BJ (cell line): ENCODE measurements at regions not wholly inside any gene's neighbourhood (a gene's known extent, or its start where the extent isn't known, plus 50 kb on each side); places are given as distances from the start of the nearest gene placed in this dataset.

Source experiments
- CTCF ChIA-PET: fragments of 350-600 bp; formaldehyde crosslinking; extraction: SDS; loops from one replicate; lab custom pipeline; 2021; ENCODE audit warnings: antibody characterized with exemption, inconsistent platforms; lab: Yijun Ruan, JAX
- POLR2A ChIA-PET: fragments of 300-600 bp; sonication (Branson Sonifier 250); formaldehyde crosslinking; extraction: SDS; loops from one replicate; lab custom pipeline; 2021; ENCODE audit warnings: antibody characterized with exemption; lab: Charles Lee
- DNase-seq: peaks from one replicate; pipeline ENCODE4 v3.0.0-alpha.2; 2011; ENCODE audit warnings: low read depth
- H3K27me3 ChIP-seq: 2 replicates; pipeline ENCODE4 v1.6.0; 2011; ENCODE audit warnings: low read length; ENCODE audit not compliant: control insufficient read depth, insufficient read depth
- H3K36me3 ChIP-seq: 2 replicates; pipeline ENCODE4 v1.5.1; 2011; ENCODE audit warnings: low read length; ENCODE audit not compliant: control insufficient read depth, insufficient read depth
- H3K4me3 ChIP-seq: 2 replicates; pipeline ENCODE4 v1.5.1; 2011; ENCODE audit warnings: low read depth, mild to moderate bottlenecking, control low read depth, low read length
- TF ChIP-seq, protein P1 (sequence below): IDR thresholded peaks from 2 replicates; pipeline ENCODE4 v1.5.1; 2011; ENCODE audit warnings: low read depth, mild to moderate bottlenecking, control low read depth, inconsistent platforms, low read length, moderate library complexity; ENCODE audit not compliant: insufficient read depth

DNA sequence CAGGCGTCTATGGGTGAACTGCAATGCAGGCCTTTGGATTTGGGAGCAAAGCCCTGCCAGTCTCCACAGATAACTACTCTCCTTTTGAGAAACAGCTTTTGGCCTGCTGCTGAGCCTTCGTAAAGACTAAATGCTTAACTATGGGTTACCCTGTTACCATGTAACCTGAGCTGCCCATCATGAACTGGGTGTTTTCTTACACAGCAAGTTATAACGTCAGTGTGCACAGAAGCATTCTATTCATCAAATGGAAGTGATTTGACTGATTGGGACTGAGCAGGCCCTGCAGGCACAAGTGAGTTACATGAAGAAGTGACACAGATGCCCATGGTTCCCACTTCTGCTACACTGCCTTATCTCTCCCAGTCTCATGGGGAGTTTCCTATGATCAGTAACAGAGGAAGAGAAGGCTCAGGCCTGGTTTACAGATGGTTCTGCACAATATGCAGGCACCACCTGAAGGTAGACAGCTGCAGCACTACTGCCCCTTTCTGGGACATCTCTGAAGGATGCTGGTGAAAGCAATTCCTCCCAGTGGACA is 319.1 kb downstream of the CD83 start:
- DNase-seq = no peak
- CTCF ChIA-PET = no interaction called here
- Histone ChIP-seq H3K27me3 (no peaks in the 10 kb centered on the region), H3K4me3 (no peak overlapping the region), H3K36me3 (no peaks in the 10 kb centered on the region)
- POLR2A ChIA-PET = no interaction called here
- TF ChIP-seq, protein P1, sequence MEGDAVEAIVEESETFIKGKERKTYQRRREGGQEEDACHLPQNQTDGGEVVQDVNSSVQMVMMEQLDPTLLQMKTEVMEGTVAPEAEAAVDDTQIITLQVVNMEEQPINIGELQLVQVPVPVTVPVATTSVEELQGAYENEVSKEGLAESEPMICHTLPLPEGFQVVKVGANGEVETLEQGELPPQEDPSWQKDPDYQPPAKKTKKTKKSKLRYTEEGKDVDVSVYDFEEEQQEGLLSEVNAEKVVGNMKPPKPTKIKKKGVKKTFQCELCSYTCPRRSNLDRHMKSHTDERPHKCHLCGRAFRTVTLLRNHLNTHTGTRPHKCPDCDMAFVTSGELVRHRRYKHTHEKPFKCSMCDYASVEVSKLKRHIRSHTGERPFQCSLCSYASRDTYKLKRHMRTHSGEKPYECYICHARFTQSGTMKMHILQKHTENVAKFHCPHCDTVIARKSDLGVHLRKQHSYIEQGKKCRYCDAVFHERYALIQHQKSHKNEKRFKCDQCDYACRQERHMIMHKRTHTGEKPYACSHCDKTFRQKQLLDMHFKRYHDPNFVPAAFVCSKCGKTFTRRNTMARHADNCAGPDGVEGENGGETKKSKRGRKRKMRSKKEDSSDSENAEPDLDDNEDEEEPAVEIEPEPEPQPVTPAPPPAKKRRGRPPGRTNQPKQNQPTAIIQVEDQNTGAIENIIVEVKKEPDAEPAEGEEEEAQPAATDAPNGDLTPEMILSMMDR = no peak

DNA sequence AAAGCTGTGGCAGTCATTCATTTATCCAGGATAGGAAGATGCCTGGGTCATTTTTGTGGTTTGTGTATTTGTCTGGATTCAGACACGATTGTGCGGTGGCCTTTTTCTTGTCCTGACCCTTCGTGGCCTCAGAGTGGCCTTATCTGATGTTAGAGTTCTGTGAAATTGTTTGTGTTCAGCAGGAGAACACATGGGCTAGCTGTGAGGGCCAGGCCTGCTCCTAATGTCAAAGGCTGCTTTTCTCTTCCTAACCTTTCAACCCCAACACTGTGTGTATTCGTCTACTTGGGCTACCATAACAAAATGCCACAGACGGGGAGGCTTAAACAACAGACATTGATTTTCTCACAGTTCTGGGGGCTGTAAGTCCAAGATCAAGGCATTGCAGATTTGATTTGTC is 321.8 kb downstream of the CD83 start:
- no peaks in the 10 kb centered on the region for H3K36me3 ChIP-seq
- H3K27me3 ChIP-seq = no peaks in the 10 kb centered on the region
- TF ChIP-seq, protein P1 = no peak
- H3K4me3 ChIP-seq = no peak overlapping the region
- DNase-seq = no peak
- POLR2A ChIA-PET = no interaction called here
- CTCF ChIA-PET = no interaction called here

DNA sequence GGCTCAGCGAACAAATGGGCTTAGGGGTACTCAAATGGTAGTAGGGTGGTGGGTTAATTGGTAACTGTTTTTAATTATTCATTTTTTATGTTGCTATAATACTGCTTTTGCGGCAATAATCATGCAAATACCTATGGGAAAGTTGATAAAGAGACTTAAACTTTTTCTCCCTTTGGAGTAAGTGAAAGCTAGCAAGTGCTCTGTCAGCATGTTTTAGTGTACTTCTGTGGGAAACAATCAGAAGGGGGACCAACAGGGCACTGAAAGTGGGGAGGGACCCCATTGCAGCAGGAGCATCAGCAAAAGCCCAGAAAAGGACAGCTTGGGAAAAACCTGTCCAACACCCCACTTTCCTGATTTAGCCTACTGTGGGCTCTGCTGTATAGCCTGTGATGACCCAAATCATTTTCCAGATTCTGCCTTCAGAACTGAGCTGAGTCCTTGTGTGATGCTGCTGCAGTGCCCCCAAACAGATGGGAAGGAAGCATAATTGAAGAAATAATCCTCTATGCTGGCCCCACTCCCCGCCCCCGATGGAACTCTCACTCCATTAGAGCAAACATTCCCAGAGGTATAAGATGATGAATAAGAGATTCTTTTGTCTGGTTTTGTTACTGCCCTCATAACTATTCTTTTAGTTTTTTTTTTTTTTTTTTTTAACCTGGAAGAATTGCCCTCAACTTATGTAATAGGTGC is 322.8 kb downstream of the CD83 start:
- CTCF ChIA-PET = no interaction called here
- TF ChIP-seq, protein P1 = no peak

DNA sequence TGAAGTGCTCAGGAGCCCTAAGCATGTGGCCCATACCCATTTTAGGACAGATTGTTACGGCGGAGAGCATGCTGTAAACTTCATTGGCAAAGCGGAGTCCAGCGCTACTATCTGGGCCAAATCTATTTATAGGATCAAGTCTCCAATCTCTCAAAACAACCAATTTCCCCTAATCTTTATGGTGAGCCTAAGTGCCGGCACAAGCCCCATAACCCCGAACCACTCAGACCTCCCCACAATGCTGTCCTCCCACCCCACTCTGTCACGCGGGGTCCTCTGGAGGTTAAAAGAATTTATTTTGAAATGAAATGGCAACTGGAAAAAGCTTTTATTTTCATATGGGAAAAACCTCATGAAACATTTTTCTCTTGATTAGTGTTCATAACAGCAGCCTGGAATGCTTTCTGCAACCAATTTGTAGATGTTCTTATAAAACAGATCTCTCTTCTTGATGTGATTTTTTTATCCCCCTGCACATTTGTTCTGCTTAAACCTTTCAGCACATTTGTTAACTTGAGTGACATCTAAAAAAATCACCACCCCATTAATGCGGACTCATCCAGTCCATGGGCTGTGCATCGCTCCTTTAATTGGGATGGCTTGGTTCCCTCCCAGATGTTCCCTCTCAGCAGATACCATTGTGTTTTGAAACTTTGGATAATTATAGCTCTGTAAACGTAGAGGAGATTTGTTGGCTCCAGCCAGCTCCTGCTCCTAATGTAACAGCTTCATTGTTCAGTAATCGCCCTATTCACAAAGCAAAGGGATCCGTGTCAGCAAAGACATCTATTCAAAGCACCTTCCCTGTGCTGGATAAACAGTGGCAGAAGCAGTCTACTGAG is 323.6 kb downstream of the CD83 start:
- DNase-seq = peak; percentile 81
- TF ChIP-seq, protein P1 = no peak

More for the DNA sequence above, 322.8 kb downstream of the CD83 start:
- no peaks in the 10 kb centered on the region for H3K36me3 ChIP-seq
- POLR2A ChIA-PET = no interaction called here
- H3K27me3 ChIP-seq = no peaks in the 10 kb centered on the region
- peak; percentile 36 for DNase-seq
- no peak overlapping the region for H3K4me3 ChIP-seq

DNA sequence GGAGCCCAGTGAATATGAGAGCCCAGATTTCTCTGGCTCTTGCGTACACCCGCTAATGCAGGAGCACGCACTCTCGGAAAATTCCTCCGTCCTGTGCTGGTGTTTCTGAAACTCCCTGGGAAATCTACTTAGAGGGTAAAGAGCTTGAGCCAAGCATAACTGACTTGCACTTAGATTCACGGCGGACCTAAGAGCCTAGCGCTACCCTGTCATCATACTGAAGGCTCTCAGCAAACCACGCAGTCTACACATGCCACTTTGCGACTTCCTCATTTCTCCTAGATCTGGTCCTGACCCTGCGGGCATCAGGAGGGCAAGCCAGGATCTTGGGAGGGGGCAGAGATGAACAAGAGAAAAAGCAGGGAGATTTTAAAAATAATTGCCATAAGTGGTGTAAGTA is 324.7 kb downstream of the CD83 start:
- Histone ChIP-seq H3K4me3 (no peak overlapping the region), H3K27me3 (no peaks in the 10 kb centered on the region), H3K36me3 (no peaks in the 10 kb centered on the region)
- CTCF ChIA-PET = no interaction called here
- POLR2A ChIA-PET = no interaction called here
- DNase-seq = no peak
- TF ChIP-seq, protein P1 = no peak

More for the DNA sequence above, 323.6 kb downstream of the CD83 start:
- Histone ChIP-seq H3K27me3 (no peaks in the 10 kb centered on the region), H3K4me3 (no peak overlapping the region), H3K36me3 (no peaks in the 10 kb centered on the region)
- CTCF ChIA-PET = no interaction called here
- POLR2A ChIA-PET = no interaction called here
